ENCODE measurements at regions not wholly inside any gene's neighbourhood (a gene's known extent, or its start where the extent isn't known, plus 50 kb on each side); places are given as distances from the start of the nearest gene placed in this dataset.

GRCh38 chr12:92301356-92301755 lies 155.7 kb upstream of the BTG1 start:
- H4K20me1 ChIP-seq (ENCODE audit: insufficient read depth, low read length): no peaks in the 10 kb centered on the region
- no peaks in the 10 kb centered on the region for H3K9me2 ChIP-seq (replicated peaks; ENCODE audit: insufficient read depth, low read length)
- no peak overlapping the region for H2AFZ ChIP-seq (ENCODE audit: low read length)
- no peak overlapping the region for H3K9ac ChIP-seq (ENCODE audit: low read length)
- H3K27me3 ChIP-seq (replicated peaks; ENCODE audit: insufficient read depth, low read length): no peaks in the 10 kb centered on the region
- H3K79me2 ChIP-seq (ENCODE audit: low read length): no peaks in the 10 kb centered on the region
- TF ChIP-seq, protein P1, sequence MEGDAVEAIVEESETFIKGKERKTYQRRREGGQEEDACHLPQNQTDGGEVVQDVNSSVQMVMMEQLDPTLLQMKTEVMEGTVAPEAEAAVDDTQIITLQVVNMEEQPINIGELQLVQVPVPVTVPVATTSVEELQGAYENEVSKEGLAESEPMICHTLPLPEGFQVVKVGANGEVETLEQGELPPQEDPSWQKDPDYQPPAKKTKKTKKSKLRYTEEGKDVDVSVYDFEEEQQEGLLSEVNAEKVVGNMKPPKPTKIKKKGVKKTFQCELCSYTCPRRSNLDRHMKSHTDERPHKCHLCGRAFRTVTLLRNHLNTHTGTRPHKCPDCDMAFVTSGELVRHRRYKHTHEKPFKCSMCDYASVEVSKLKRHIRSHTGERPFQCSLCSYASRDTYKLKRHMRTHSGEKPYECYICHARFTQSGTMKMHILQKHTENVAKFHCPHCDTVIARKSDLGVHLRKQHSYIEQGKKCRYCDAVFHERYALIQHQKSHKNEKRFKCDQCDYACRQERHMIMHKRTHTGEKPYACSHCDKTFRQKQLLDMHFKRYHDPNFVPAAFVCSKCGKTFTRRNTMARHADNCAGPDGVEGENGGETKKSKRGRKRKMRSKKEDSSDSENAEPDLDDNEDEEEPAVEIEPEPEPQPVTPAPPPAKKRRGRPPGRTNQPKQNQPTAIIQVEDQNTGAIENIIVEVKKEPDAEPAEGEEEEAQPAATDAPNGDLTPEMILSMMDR (IDR thresholded peaks at IDR 0.05; ENCODE audit: low read length): no peak
- TF ChIP-seq EZH2phosphoT487 (IDR thresholded peaks at IDR 0.05; ENCODE audit: low read length) (no peak), EZH2 (optimal IDR thresholded peaks at IDR 0.05; ENCODE audit: low read depth, low read length) (no peak)
- no peaks in the 10 kb centered on the region for H3F3A ChIP-seq (ENCODE audit: insufficient read depth, low read length)
- H3K27ac ChIP-seq (ENCODE audit: low read length): no peak overlapping the region
- no peak overlapping the region for H3K4me2 ChIP-seq (ENCODE audit: low read depth, low read length)
- no peak overlapping the region for H3K4me3 ChIP-seq (ENCODE audit: low read length)
- H3K36me3 ChIP-seq (replicated peaks; ENCODE audit: insufficient read depth, low read length): no peaks in the 10 kb centered on the region
- no peaks in the 10 kb centered on the region for H3K9me3 ChIP-seq (replicated peaks; ENCODE audit: insufficient read depth, low read length)
- DNase-seq: no peak
- no peaks in the 10 kb centered on the region for H3K4me1 ChIP-seq (ENCODE audit: low read length)

DNA sequence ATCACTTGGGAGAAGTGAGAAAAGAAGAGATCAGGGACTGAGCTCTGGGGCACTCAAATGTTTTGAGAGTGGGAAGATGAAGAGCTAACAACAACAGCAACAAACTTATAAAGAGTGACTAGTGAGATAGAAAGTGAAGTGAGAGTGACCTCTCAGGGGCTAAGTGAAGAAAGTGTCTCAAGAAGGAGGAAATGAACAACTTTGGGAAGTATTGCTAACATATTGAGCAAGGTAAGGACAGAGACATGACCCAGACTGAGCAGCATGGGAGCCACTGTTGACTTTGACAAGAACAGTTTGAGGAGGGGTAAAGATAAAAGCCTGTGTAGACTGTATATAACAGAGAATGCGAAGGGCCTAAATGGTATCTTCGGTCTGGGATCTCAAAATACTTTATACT lies 155.1 kb upstream of the BTG1 start:
- no peak overlapping the region for H2AFZ ChIP-seq (ENCODE audit: low read length)
- H3K9ac ChIP-seq (ENCODE audit: low read length): no peak overlapping the region
- no peaks in the 10 kb centered on the region for H3K79me2 ChIP-seq (ENCODE audit: low read length)
- TF ChIP-seq, protein P1 (IDR thresholded peaks at IDR 0.05; ENCODE audit: low read length): no peak
- TF ChIP-seq EZH2phosphoT487 (IDR thresholded peaks at IDR 0.05; ENCODE audit: low read length): no peak
- no peak for TF ChIP-seq EZH2 (optimal IDR thresholded peaks at IDR 0.05; ENCODE audit: low read depth, low read length)
- H3K27ac ChIP-seq (ENCODE audit: low read length): no peak overlapping the region
- no peak overlapping the region for H3K4me2 ChIP-seq (ENCODE audit: low read depth, low read length)
- H3K4me3 ChIP-seq (ENCODE audit: low read length): no peak overlapping the region
- no peaks in the 10 kb centered on the region for H4K20me1 ChIP-seq (ENCODE audit: insufficient read depth, low read length)
- no peaks in the 10 kb centered on the region for H3K9me3 ChIP-seq (replicated peaks; ENCODE audit: insufficient read depth, low read length)
- no peaks in the 10 kb centered on the region for H3F3A ChIP-seq (ENCODE audit: insufficient read depth, low read length)
- H3K36me3 ChIP-seq (replicated peaks; ENCODE audit: insufficient read depth, low read length): no peaks in the 10 kb centered on the region
- H3K27me3 ChIP-seq (replicated peaks; ENCODE audit: insufficient read depth, low read length): no peaks in the 10 kb centered on the region
- H3K4me1 ChIP-seq (ENCODE audit: low read length): no peaks in the 10 kb centered on the region
- no peaks in the 10 kb centered on the region for H3K9me2 ChIP-seq (replicated peaks; ENCODE audit: insufficient read depth, low read length)
- no peak for DNase-seq

DNA sequence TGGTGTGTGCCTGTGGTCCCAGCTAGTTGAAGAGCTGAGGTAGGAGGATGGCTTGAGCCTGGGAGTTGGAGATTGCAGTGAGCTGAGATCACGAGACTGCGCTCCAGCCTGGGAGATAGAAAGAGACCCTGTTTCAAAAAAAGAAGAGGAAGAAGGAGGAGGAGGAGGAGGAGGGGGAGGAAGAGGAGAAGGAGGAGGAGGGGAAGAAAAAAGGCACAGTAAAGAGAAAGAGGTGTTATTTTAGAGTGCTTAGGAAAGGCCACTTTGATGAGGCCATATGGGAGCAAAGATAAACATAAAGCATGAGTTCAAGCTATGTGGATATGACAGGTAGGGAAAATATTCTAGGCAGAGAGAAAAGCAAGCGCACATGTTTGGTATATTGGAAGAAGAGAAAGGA lies 154.1 kb upstream of the BTG1 start:
- Histone ChIP-seq H2AFZ (ENCODE audit: low read length) (no peak overlapping the region), H3K79me2 (ENCODE audit: low read length) (no peaks in the 10 kb centered on the region), H3K27me3 (replicated peaks; ENCODE audit: insufficient read depth, low read length) (no peaks in the 10 kb centered on the region), H3K36me3 (replicated peaks; ENCODE audit: insufficient read depth, low read length) (no peaks in the 10 kb centered on the region), H3K9me3 (replicated peaks; ENCODE audit: insufficient read depth, low read length) (no peaks in the 10 kb centered on the region), H3K4me1 (ENCODE audit: low read length) (no peaks in the 10 kb centered on the region), H3K9ac (ENCODE audit: low read length) (no peak overlapping the region), H3K27ac (ENCODE audit: low read length) (no peak overlapping the region), H3K4me2 (ENCODE audit: low read depth, low read length) (no peak overlapping the region), H3K4me3 (ENCODE audit: low read length) (no peak overlapping the region), H3F3A (ENCODE audit: insufficient read depth, low read length) (no peaks in the 10 kb centered on the region), H4K20me1 (ENCODE audit: insufficient read depth, low read length) (no peaks in the 10 kb centered on the region), H3K9me2 (replicated peaks; ENCODE audit: insufficient read depth, low read length) (no peaks in the 10 kb centered on the region)
- TF ChIP-seq EZH2 (optimal IDR thresholded peaks at IDR 0.05; ENCODE audit: low read depth, low read length): no peak
- no peak for TF ChIP-seq EZH2phosphoT487 (IDR thresholded peaks at IDR 0.05; ENCODE audit: low read length)
- TF ChIP-seq, protein P1 (IDR thresholded peaks at IDR 0.05; ENCODE audit: low read length): no peak
- DNase-seq: no peak
